Kidney (tissue), 13 donors: ENCODE measurements at regions not wholly inside any gene's neighbourhood (a gene's known extent, or its start where the extent isn't known, plus 50 kb on each side); places are given as distances from the start of the nearest gene placed in this dataset.

Experiments used
- DNase-seq, 5 donors: peaks; one replicate each; pipeline ENCODE4 v3.0.0-alpha.2; 2013 to 2020
- FAIRE-seq: peaks from 2 replicates; lab custom pipeline; 2012; peaks lifted over from hg19 to GRCh38; lab: Jason Lieb, UNC
- H3K27ac ChIP-seq, 2 donors: one replicate each; pipeline ENCODE4 v1.7.0; 2013; ENCODE audit warnings: low read depth in 2 of 2, low read length in 2 of 2, inconsistent platforms in 1 of 2
- H3K27me3 ChIP-seq: one replicate; pipeline ENCODE4 v1.7.1; 2013; ENCODE audit warnings: low read length, inconsistent platforms; ENCODE audit not compliant: control insufficient read depth, insufficient read depth
- H3K36me3 ChIP-seq, 3 donors: one replicate each; pipeline versions ENCODE4 v1.7.0 to v1.7.1; 2013; ENCODE audit warnings: low read length in 3 of 3, control low read depth in 1 of 3, inconsistent platforms in 1 of 3; ENCODE audit not compliant: insufficient read depth in 3 of 3, control insufficient read depth in 2 of 3
- H3K4me1 ChIP-seq, 3 donors: one replicate each; pipeline versions ENCODE4 v1.7.0 to v1.7.1; 2013; ENCODE audit warnings: low read length in 3 of 3, inconsistent platforms in 1 of 3, low read depth in 1 of 3; ENCODE audit not compliant: control insufficient read depth in 2 of 3, insufficient read depth in 2 of 3
- H3K4me3 ChIP-seq, 3 donors: one replicate each; pipeline versions ENCODE4 v1.7.0 to v1.8.1; 2013; ENCODE audit warnings: low read length in 3 of 3, control low read depth in 1 of 3, inconsistent platforms in 1 of 3
- H3K9ac ChIP-seq, 3 donors: one replicate each; pipeline versions ENCODE4 v1.7.0 to v1.7.1; 2013; ENCODE audit warnings: low read length in 3 of 3, control low read depth in 1 of 3, inconsistent platforms in 1 of 3
- H3K9me3 ChIP-seq, 3 donors: one replicate each; pipeline versions ENCODE4 v1.7.0 to v1.7.1; 2013; ENCODE audit warnings: low read length in 3 of 3, control low read depth in 1 of 3, inconsistent platforms in 1 of 3; ENCODE audit not compliant: control insufficient read depth in 2 of 3, insufficient read depth in 1 of 3
- CTCF ChIP-seq: IDR thresholded peaks from 3 replicates; pipeline ENCODE4 v1.5.1; 2012; ENCODE audit warnings: mild to moderate bottlenecking, moderate library complexity, borderline replicate concordance; ENCODE audit not compliant: insufficient read depth; ENCODE audit errors: extremely low read depth
- intact Hi-C: fragments of 100-400 bp; cut with DNase I; formaldehyde crosslinking; loops from one replicate; pipeline ENCODE4 v1.11.1; 2022
- donor health status: control.
- donor health status: control.
- donor health status: control.
- donor health status: control.
- donor health status: control.
- donor health status: DM: yes; HTN: yes; CAD: no.
- donor health status: Normal renal cell carcinoma (clear cell type).

GRCh38 chr1:48080331-48081255 lies 83.4 kb upstream of the TRABD2B start:
- H3K27ac ChIP-seq, result peak overlapping the region in 1 of 2 donors; percentile 45
- H3K27me3 ChIP-seq, result no peaks in the 10 kb centered on the region
- H3K36me3 ChIP-seq, result no peaks in the 10 kb centered on the region
- intact Hi-C loops, result no loop called here
- DNase-seq, result peak in 4 of 5 donors; percentile 64 to 77 (median 70)
- no peak overlapping the region for H3K4me3 ChIP-seq
- peaks cover 11 to 33% (median 27%) of the 10 kb centered on the region in 3 donors for H3K4me1 ChIP-seq
- TF ChIP-seq CTCF, result no peak
- H3K9ac ChIP-seq, result no peak overlapping the region
- FAIRE-seq, result no peak
- H3K9me3 ChIP-seq, result no peaks in the 10 kb centered on the region

- no peak for TF ChIP-seq CTCF
- intact Hi-C loops, result no loop called here
Measured at GRCh38 chr1:48079096-48079495, 81.9 kb upstream of the TRABD2B start.

GRCh38 chr1:48077795-48078222 lies 80.6 kb upstream of the TRABD2B start:
- H3K4me1 ChIP-seq, result peaks cover 15 to 36% (median 19%) of the 10 kb centered on the region in 3 donors
- TF ChIP-seq CTCF, result no peak
- intact Hi-C loops, result no loop called here
- no peaks in the 10 kb centered on the region for H3K27me3 ChIP-seq
- DNase-seq, result peak in 4 of 5 donors; percentile 80 to 94 (median 89)
- H3K36me3 ChIP-seq, result no peaks in the 10 kb centered on the region
- no peak overlapping the region for H3K4me3 ChIP-seq
- no peaks in the 10 kb centered on the region for H3K9me3 ChIP-seq
- no peak overlapping the region for H3K9ac ChIP-seq
- FAIRE-seq, result no peak
- H3K27ac ChIP-seq, result no peak overlapping the region

More at GRCh38 chr1:48079096-48079495, 81.9 kb upstream of the TRABD2B start:
- Histone ChIP-seq H3K4me3 (no peak overlapping the region), H3K9me3 (no peaks in the 10 kb centered on the region), H3K27me3 (no peaks in the 10 kb centered on the region), H3K9ac (no peak overlapping the region), H3K27ac (no peak overlapping the region), H3K36me3 (no peaks in the 10 kb centered on the region), H3K4me1 (peaks cover 16 to 33% (median 23%) of the 10 kb centered on the region in 3 donors)
- DNase-seq, result peak in 1 of 5 donors; percentile 15
- no peak for FAIRE-seq
